GM23338 (cell line): ENCODE measurements at regions not wholly inside any gene's neighbourhood (a gene's known extent, or its start where the extent isn't known, plus 50 kb on each side); places are given as distances from the start of the nearest gene placed in this dataset.

ENCODE experiments used
- ATAC-seq: fragments of 200-7000 bp; cut with Tn5 transposase; 3 replicates; pipeline ENCODE4 v1.9.1; 2020
- DNase-seq: peaks from one replicate; pipeline ENCODE4 v3.0.0-alpha.2; 2015; ENCODE audit warnings: low spot score
- H2AFZ ChIP-seq: fragments of 200-600 bp; sonication (generic); 2 replicates; pipeline ENCODE4 v1.8.0; 2016; ENCODE audit warnings: antibody characterized with exemption, mild to moderate bottlenecking, moderate library complexity
- H3F3A ChIP-seq: fragments of 200-600 bp; sonication (generic); replicated peaks from 2 replicates; pipeline ENCODE4 v1.8.0; 2017; ENCODE audit warnings: antibody characterized with exemption, mixed run types, low read depth
- H3K27ac ChIP-seq: fragments of 200-600 bp; sonication (generic); 2 replicates; pipeline ENCODE4 v1.6.1; 2016; ENCODE audit warnings: low read depth
- H3K27me3 ChIP-seq: fragments of 200-600 bp; sonication (generic); 2 replicates; pipeline ENCODE4 v1.8.0; 2016; ENCODE audit warnings: mild to moderate bottlenecking, mixed run types, moderate library complexity; ENCODE audit not compliant: insufficient read depth
- H3K36me3 ChIP-seq: fragments of 200-600 bp; sonication (generic); 2 replicates; pipeline ENCODE4 v1.8.0; 2016; ENCODE audit warnings: mild to moderate bottlenecking; ENCODE audit not compliant: insufficient read depth
- H3K4me1 ChIP-seq: fragments of 200-600 bp; sonication (generic); 2 replicates; pipeline ENCODE4 v1.8.0; 2016; ENCODE audit warnings: mild to moderate bottlenecking, moderate library complexity; ENCODE audit not compliant: insufficient read depth
- H3K4me2 ChIP-seq: fragments of 200-600 bp; sonication (generic); 2 replicates; pipeline ENCODE4 v1.7.1; 2017; ENCODE audit warnings: mixed run types
- H3K4me3 ChIP-seq: fragments of 200-600 bp; sonication (generic); 2 replicates; pipeline ENCODE4 v1.6.1; 2016; ENCODE audit warnings: mixed run types
- H3K79me2 ChIP-seq: fragments of 200-600 bp; sonication (generic); replicated peaks from 2 replicates; pipeline ENCODE4 v1.8.0; 2017; ENCODE audit warnings: mild to moderate bottlenecking; ENCODE audit not compliant: insufficient read depth
- H3K9me2 ChIP-seq: fragments of 200-600 bp; sonication (generic); 2 replicates; pipeline ENCODE4 v1.8.0; 2017; ENCODE audit not compliant: insufficient read depth
- H4K20me1 ChIP-seq: fragments of 200-600 bp; sonication (generic); replicated peaks from 2 replicates; pipeline ENCODE4 v1.8.0; 2017; ENCODE audit warnings: mild to moderate bottlenecking; ENCODE audit not compliant: insufficient read depth
- H3K27ac Mint-ChIP-seq: 2 replicates; pipeline ENCODE4 v1.8.0; 2020; ENCODE audit warnings: inconsistent platforms, mild to moderate bottlenecking, moderate library complexity, mixed read lengths
- H3K27me3 Mint-ChIP-seq: 3 replicates; pipeline ENCODE4 v1.8.0; 2022; ENCODE audit warnings: low read depth, mild to moderate bottlenecking, moderate library complexity, mixed read lengths, inconsistent platforms; ENCODE audit not compliant: insufficient read depth, poor library complexity
- H3K36me3 Mint-ChIP-seq: 3 replicates; pipeline ENCODE4 v1.8.0; 2021; ENCODE audit warnings: low read depth, mild to moderate bottlenecking, inconsistent platforms, moderate library complexity, mixed read lengths
- H3K4me1 Mint-ChIP-seq: 3 replicates; pipeline ENCODE4 v1.8.0; 2020; ENCODE audit warnings: mild to moderate bottlenecking, inconsistent platforms, mixed read lengths
- H3K4me3 Mint-ChIP-seq: 3 replicates; pipeline ENCODE4 v1.8.0; 2021; ENCODE audit warnings: moderate library complexity, mild to moderate bottlenecking, inconsistent platforms, mixed read lengths
- H3K9me3 Mint-ChIP-seq: 3 replicates; pipeline ENCODE4 v1.8.0; 2020; ENCODE audit warnings: moderate library complexity, mild to moderate bottlenecking, inconsistent platforms, mixed read lengths
- CTCF ChIP-seq, 2 experiments: fragments of 200-600 bp in 1 of 2; sonication (generic) in 1 of 2; conservative IDR thresholded peaks; 2 replicates each; pipeline versions ENCODE4 v1.5.1 to v1.6.1; 2016 to 2017; ENCODE audit warnings: antibody characterized with exemption in 2 of 2, low read depth in 2 of 2, mild to moderate bottlenecking in 2 of 2, moderate library complexity in 1 of 2
- EZH2phosphoT487 ChIP-seq: fragments of 200-600 bp; sonication (generic); IDR thresholded peaks from one replicate; pipeline ENCODE4 v1.8.1; 2018; ENCODE audit warnings: antibody characterized with exemption; ENCODE audit not compliant: unreplicated experiment
- STAT1 ChIP-seq: IDR thresholded peaks from one replicate; pipeline ENCODE4 v1.6.1; 2016; ENCODE audit warnings: antibody characterized with exemption; ENCODE audit not compliant: unreplicated experiment
- TF ChIP-seq, protein P1 (sequence below): IDR thresholded peaks from one replicate; pipeline ENCODE4 v1.6.1; 2018; ENCODE audit warnings: antibody characterized with exemption; ENCODE audit not compliant: unreplicated experiment

DNA sequence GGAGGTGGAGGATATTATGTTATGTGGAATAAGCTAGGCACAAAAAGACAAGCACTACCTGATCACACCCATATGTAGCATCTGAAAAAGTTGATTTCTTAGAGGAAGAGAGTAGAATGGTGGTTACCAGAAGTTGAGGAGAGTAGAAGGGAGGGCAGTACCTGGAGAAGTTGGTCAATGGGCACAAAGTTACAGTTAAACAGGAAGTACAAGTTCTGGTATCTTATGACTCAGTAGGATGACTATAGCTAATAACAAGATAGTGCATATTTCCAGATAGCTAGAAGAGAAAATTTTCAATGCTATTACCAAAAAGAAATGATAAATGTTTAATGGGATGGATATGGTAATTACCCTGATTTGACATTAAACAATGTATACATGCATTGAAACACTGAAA lies 686.7 kb downstream of the ISL1 start:
- no peak overlapping the region for H2AFZ ChIP-seq
- H3K9me3 Mint-ChIP-seq, result no peaks in the 10 kb centered on the region
- no peaks in the 10 kb centered on the region for H3K27me3 ChIP-seq
- H3K36me3 Mint-ChIP-seq, result 0 out of 3 replicates have a peak, but pooled peaks cover 3% of the 10 kb centered on the region
- H3K27ac Mint-ChIP-seq, result no peak overlapping the region
- no peak overlapping the region for H3K4me3 Mint-ChIP-seq
- ATAC-seq (no peak), DNase-seq (no peak)
- no peaks in the 10 kb centered on the region for H3K4me1 ChIP-seq
- no peaks in the 10 kb centered on the region for H4K20me1 ChIP-seq
- H3K4me1 Mint-ChIP-seq, result no peaks in the 10 kb centered on the region
- H3K79me2 ChIP-seq, result no peaks in the 10 kb centered on the region
- TF ChIP-seq, protein P1, sequence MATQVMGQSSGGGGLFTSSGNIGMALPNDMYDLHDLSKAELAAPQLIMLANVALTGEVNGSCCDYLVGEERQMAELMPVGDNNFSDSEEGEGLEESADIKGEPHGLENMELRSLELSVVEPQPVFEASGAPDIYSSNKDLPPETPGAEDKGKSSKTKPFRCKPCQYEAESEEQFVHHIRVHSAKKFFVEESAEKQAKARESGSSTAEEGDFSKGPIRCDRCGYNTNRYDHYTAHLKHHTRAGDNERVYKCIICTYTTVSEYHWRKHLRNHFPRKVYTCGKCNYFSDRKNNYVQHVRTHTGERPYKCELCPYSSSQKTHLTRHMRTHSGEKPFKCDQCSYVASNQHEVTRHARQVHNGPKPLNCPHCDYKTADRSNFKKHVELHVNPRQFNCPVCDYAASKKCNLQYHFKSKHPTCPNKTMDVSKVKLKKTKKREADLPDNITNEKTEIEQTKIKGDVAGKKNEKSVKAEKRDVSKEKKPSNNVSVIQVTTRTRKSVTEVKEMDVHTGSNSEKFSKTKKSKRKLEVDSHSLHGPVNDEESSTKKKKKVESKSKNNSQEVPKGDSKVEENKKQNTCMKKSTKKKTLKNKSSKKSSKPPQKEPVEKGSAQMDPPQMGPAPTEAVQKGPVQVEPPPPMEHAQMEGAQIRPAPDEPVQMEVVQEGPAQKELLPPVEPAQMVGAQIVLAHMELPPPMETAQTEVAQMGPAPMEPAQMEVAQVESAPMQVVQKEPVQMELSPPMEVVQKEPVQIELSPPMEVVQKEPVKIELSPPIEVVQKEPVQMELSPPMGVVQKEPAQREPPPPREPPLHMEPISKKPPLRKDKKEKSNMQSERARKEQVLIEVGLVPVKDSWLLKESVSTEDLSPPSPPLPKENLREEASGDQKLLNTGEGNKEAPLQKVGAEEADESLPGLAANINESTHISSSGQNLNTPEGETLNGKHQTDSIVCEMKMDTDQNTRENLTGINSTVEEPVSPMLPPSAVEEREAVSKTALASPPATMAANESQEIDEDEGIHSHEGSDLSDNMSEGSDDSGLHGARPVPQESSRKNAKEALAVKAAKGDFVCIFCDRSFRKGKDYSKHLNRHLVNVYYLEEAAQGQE, result no peak
- no peak for TF ChIP-seq CTCF (conservative IDR thresholded peaks at IDR 0.05; ENCODE audit: low read depth in 2 of 2)
- H3K27me3 Mint-ChIP-seq, result no peaks in the 10 kb centered on the region
- H3K9me2 ChIP-seq, result peaks cover 9% of the 10 kb centered on the region
- no peak overlapping the region for H3K4me3 ChIP-seq
- H3K36me3 ChIP-seq, result no peaks in the 10 kb centered on the region; the same call in 1 of the 2 replicates
- no peak overlapping the region for H3K27ac ChIP-seq
- H3K4me2 ChIP-seq, result no peak overlapping the region
- no peaks in the 10 kb centered on the region for H3F3A ChIP-seq

DNA sequence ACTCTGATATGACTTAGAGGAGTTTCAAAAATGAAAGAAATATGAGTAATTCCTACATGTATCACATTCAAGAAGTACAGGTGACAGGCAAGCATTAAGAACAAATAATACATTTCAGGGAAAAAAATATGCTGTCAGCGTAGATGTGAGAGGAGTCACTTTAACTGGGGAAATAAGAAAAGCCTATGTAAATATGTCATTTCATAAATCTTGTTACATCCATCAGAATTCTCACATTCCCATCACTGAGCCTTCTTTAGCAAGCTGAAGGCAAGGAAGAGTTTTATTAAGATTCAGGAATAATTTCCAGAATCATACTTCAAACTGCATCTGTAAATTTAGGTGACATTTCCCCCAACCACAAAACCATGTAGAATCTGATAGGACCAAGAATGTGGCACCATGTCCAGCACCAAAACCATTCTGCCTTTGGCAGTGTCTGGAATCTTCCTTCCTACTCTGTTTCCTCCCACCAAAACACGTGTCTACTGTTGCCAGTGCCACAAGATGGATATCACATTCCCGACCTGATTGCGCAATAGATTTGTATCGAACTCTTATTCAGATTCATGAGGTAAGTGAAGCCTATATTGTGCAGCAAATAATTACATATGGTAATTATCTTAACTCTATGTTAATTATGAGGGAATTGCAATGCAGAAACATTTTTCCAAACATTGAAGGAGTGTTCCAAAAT lies 690.9 kb downstream of the ISL1 start:
- no peak for ATAC-seq
- Histone ChIP-seq H3K4me3 (no peak overlapping the region), H2AFZ (no peak overlapping the region), H3K79me2 (no peaks in the 10 kb centered on the region), H3K4me1 (peaks cover 5% of the 10 kb centered on the region), H3K9me2 (0 out of 2 replicates have a peak, but pooled peaks cover 4% of the 10 kb centered on the region), H4K20me1 (no peaks in the 10 kb centered on the region), H3K36me3 (no peaks in the 10 kb centered on the region), H3F3A (no peaks in the 10 kb centered on the region), H3K27ac (no peak overlapping the region), H3K4me2 (no peak overlapping the region), H3K27me3 (no peaks in the 10 kb centered on the region)
- TF ChIP-seq EZH2phosphoT487 (no peak), STAT1 (no peak)
- TF ChIP-seq, protein P1, result no peak
- no peak for DNase-seq
- no peaks in the 10 kb centered on the region for H3K9me3 Mint-ChIP-seq
- no peaks in the 10 kb centered on the region for H3K36me3 Mint-ChIP-seq
- H3K4me3 Mint-ChIP-seq, result no peak overlapping the region
- peaks cover 2% of the 10 kb centered on the region for H3K27me3 Mint-ChIP-seq
- peaks cover 14% of the 10 kb centered on the region; the same call in 2 of the 3 replicates for H3K4me1 Mint-ChIP-seq
- no peak overlapping the region for H3K27ac Mint-ChIP-seq
